SU-DHL-6 (cell line): ENCODE measurements at regions not wholly inside any gene's neighbourhood (a gene's known extent, or its start where the extent isn't known, plus 50 kb on each side); places are given as distances from the start of the nearest gene placed in this dataset.

Source experiments
- H2AFZ ChIP-seq: fragments of 200-600 bp; sonication (generic); 2 replicates; pipeline ENCODE4 v1.6.1; 2014; ENCODE audit warnings: low read depth, mild to moderate bottlenecking, moderate library complexity, mixed read lengths, antibody characterized with exemption, low read length; ENCODE audit not compliant: severe bottlenecking
- H3F3A ChIP-seq: fragments of 200-600 bp; shearing (Covaris generic); 2 replicates; pipeline ENCODE4 v1.6.0; 2016; ENCODE audit warnings: antibody characterized with exemption, mild to moderate bottlenecking; ENCODE audit not compliant: insufficient read depth
- H3K27ac ChIP-seq: fragments of 200-600 bp; sonication (generic); 2 replicates; pipeline ENCODE4 v1.5.1; 2016; ENCODE audit warnings: low read depth, mild to moderate bottlenecking, low read length, moderate library complexity, mixed read lengths
- H3K27me3 ChIP-seq: fragments of 200-600 bp; sonication (generic), shearing (Covaris generic); 2 replicates; pipeline ENCODE4 v1.6.0; 2014; ENCODE audit warnings: mild to moderate bottlenecking, low read length
- H3K36me3 ChIP-seq: fragments of 200-600 bp; sonication (generic); 2 replicates; pipeline ENCODE4 v1.6.1; 2014; ENCODE audit warnings: mild to moderate bottlenecking, low read length, mixed read lengths
- H3K4me2 ChIP-seq: fragments of 300-600, 200-600 bp; shearing (Covaris generic), sonication (generic); 2 replicates; pipeline ENCODE4 v1.6.0; 2014; ENCODE audit warnings: low read length, low read depth, mild to moderate bottlenecking; ENCODE audit not compliant: poor library complexity, severe bottlenecking
- H3K4me3 ChIP-seq: fragments of 200-600 bp; sonication (generic); 2 replicates; pipeline ENCODE4 v1.5.1; 2014; ENCODE audit warnings: antibody characterized with exemption, low read length, mild to moderate bottlenecking, mixed read lengths; ENCODE audit not compliant: insufficient read depth, poor library complexity, severe bottlenecking
- H3K79me2 ChIP-seq: fragments of 200-600 bp; sonication (generic); 2 replicates; pipeline ENCODE4 v1.6.1; 2014; ENCODE audit warnings: mild to moderate bottlenecking, low read length, moderate library complexity; ENCODE audit not compliant: insufficient read depth
- H3K9ac ChIP-seq: fragments of 200-600 bp; sonication (generic); 2 replicates; pipeline ENCODE4 v1.7.0; 2014; ENCODE audit warnings: mild to moderate bottlenecking, low read length
- H3K9me2 ChIP-seq: fragments of 200-600 bp; sonication (generic); replicated peaks from 2 replicates; pipeline ENCODE4 v1.6.1; 2014; ENCODE audit warnings: low read length; ENCODE audit not compliant: insufficient read depth
- H3K9me3 ChIP-seq: fragments of 200-600 bp; sonication (generic); 2 replicates; pipeline ENCODE4 v1.6.1; 2014; ENCODE audit warnings: low read length, mixed read lengths; ENCODE audit not compliant: insufficient read depth
- H4K20me1 ChIP-seq: fragments of 200-600 bp; sonication (generic); 2 replicates; pipeline ENCODE4 v1.6.1; 2014; ENCODE audit warnings: low read depth, mild to moderate bottlenecking, antibody characterized with exemption, low read length, moderate library complexity, mixed read lengths
- CTCF ChIP-seq: fragments of 200-600 bp; sonication (generic); IDR thresholded peaks from one replicate; pipeline ENCODE4 v1.5.1; 2017; ENCODE audit warnings: antibody characterized with exemption, mild to moderate bottlenecking, low read length, moderate library complexity; ENCODE audit not compliant: insufficient read depth, poor library complexity, severe bottlenecking
- EZH2phosphoT487 ChIP-seq: fragments of 200-600 bp; sonication (generic), shearing (Covaris generic); conservative IDR thresholded peaks from 2 replicates; pipeline ENCODE4 v1.6.1; 2018; ENCODE audit warnings: mild to moderate bottlenecking, antibody characterized with exemption, low read length, moderate library complexity, mixed read lengths

GRCh38 chr6:81086991-81087390, 665.5 kb downstream of the TENT5A start:
- Histone ChIP-seq H3K27ac (no peak overlapping the region), H3K9me2 (no peaks in the 10 kb centered on the region), H3K9ac (no peak overlapping the region), H3K79me2 (no peaks in the 10 kb centered on the region), H2AFZ (no peak overlapping the region), H3K27me3 (no peaks in the 10 kb centered on the region), H3K4me2 (no peak overlapping the region), H3K4me3 (no peak overlapping the region), H3F3A (no peaks in the 10 kb centered on the region), H3K36me3 (no peaks in the 10 kb centered on the region), H4K20me1 (no peaks in the 10 kb centered on the region), H3K9me3 (no peaks in the 10 kb centered on the region)
- TF ChIP-seq EZH2phosphoT487 (no peak), CTCF (no peak)

GRCh38 chr6:81085431-81085790, 667.1 kb downstream of the TENT5A start:
- no peaks in the 10 kb centered on the region for H3K27me3 ChIP-seq
- no peaks in the 10 kb centered on the region for H3K9me2 ChIP-seq
- TF ChIP-seq CTCF (no peak), EZH2phosphoT487 (no peak)
- no peaks in the 10 kb centered on the region for H3K36me3 ChIP-seq
- H3K9ac ChIP-seq, result no peak overlapping the region
- H3K27ac ChIP-seq, result no peak overlapping the region
- H3F3A ChIP-seq, result no peaks in the 10 kb centered on the region
- no peak overlapping the region for H3K4me3 ChIP-seq
- no peak overlapping the region for H3K4me2 ChIP-seq
- no peaks in the 10 kb centered on the region for H3K79me2 ChIP-seq
- H3K9me3 ChIP-seq, result no peaks in the 10 kb centered on the region
- H2AFZ ChIP-seq, result no peak overlapping the region
- H4K20me1 ChIP-seq, result no peaks in the 10 kb centered on the region

GRCh38 chr6:81084776-81085430, 667.6 kb downstream of the TENT5A start:
- no peak for TF ChIP-seq CTCF
- TF ChIP-seq EZH2phosphoT487, result no peak
- no peak overlapping the region for H3K4me2 ChIP-seq
- no peaks in the 10 kb centered on the region for H3K79me2 ChIP-seq
- no peaks in the 10 kb centered on the region for H3K36me3 ChIP-seq
- H3K9me3 ChIP-seq, result no peaks in the 10 kb centered on the region
- no peaks in the 10 kb centered on the region for H3K27me3 ChIP-seq
- H3K27ac ChIP-seq, result no peak overlapping the region
- no peaks in the 10 kb centered on the region for H3F3A ChIP-seq
- no peak overlapping the region for H2AFZ ChIP-seq
- H3K4me3 ChIP-seq, result no peak overlapping the region
- H3K9ac ChIP-seq, result no peak overlapping the region
- H3K9me2 ChIP-seq, result no peaks in the 10 kb centered on the region
- no peaks in the 10 kb centered on the region for H4K20me1 ChIP-seq
